ENCODE measurements at regions not wholly inside any gene's neighbourhood (a gene's known extent, or its start where the extent isn't known, plus 50 kb on each side); places are given as distances from the start of the nearest gene placed in this dataset.
"Not testable (repeated sequence)": the region's sequence is repeated elsewhere in the genome, so short reads cannot be mapped to it uniquely, and the experiment has no call there.

- no peaks in the 10 kb centered on the region for H3K4me1 Mint-ChIP-seq
- no peak overlapping the region for H3K4me3 Mint-ChIP-seq
- CTCF ChIA-PET = no interaction called here
- H3K27me3 Mint-ChIP-seq = no peaks in the 10 kb centered on the region
- no peak for DNase-seq
- H3K27ac Mint-ChIP-seq = no peak overlapping the region
- no peaks in the 10 kb centered on the region for H3K36me3 Mint-ChIP-seq (ENCODE audit: low read depth)
- POLR2A ChIA-PET = no interaction called here
- H3K9me3 Mint-ChIP-seq = no peaks in the 10 kb centered on the region
These were observed 258.9 kb upstream of the GULP1 start for GRCh38 chr2:188032786-188033185.

- POLR2A ChIA-PET; H3K4me1 Mint-ChIP-seq; H3K36me3 Mint-ChIP-seq (ENCODE audit: low read depth); H3K27ac Mint-ChIP-seq; H3K4me3 Mint-ChIP-seq; H3K27me3 Mint-ChIP-seq; H3K9me3 Mint-ChIP-seq; DNase-seq; CTCF ChIA-PET: not testable (repeated sequence)
These were observed 258.4 kb upstream of the GULP1 start for GRCh38 chr2:188033240-188033639.

- H3K27ac Mint-ChIP-seq; H3K4me3 Mint-ChIP-seq; DNase-seq; H3K9me3 Mint-ChIP-seq; H3K27me3 Mint-ChIP-seq; CTCF ChIA-PET; POLR2A ChIA-PET; H3K4me1 Mint-ChIP-seq; H3K36me3 Mint-ChIP-seq (ENCODE audit: low read depth): not testable (repeated sequence)
These were observed 257.6 kb upstream of the GULP1 start for GRCh38 chr2:188034102-188034501.

- POLR2A ChIA-PET; H3K36me3 Mint-ChIP-seq (ENCODE audit: low read depth); CTCF ChIA-PET: not testable (repeated sequence)
These were observed 256.3 kb upstream of the GULP1 start for GRCh38 chr2:188035377-188035776.

GRCh38 chr2:188036786-188037185, 254.9 kb upstream of the GULP1 start:
- CTCF ChIA-PET; H3K9me3 Mint-ChIP-seq; H3K27me3 Mint-ChIP-seq; DNase-seq; H3K27ac Mint-ChIP-seq; H3K4me3 Mint-ChIP-seq; H3K4me1 Mint-ChIP-seq; POLR2A ChIA-PET; H3K36me3 Mint-ChIP-seq (ENCODE audit: low read depth): not testable (repeated sequence)

More at GRCh38 chr2:188035377-188035776, 256.3 kb upstream of the GULP1 start:
- not testable (repeated sequence) for DNase-seq, H3K9me3 Mint-ChIP-seq, H3K27me3 Mint-ChIP-seq, H3K27ac Mint-ChIP-seq, H3K4me3 Mint-ChIP-seq, H3K4me1 Mint-ChIP-seq

- CTCF ChIA-PET = no interaction called here
- Mint-ChIP-seq H3K27ac (no peak overlapping the region), H3K4me3 (no peak overlapping the region), H3K36me3 (ENCODE audit: low read depth) (no peaks in the 10 kb centered on the region), H3K27me3 (no peaks in the 10 kb centered on the region), H3K4me1 (no peaks in the 10 kb centered on the region), H3K9me3 (no peaks in the 10 kb centered on the region)
- DNase-seq = no peak
- POLR2A ChIA-PET = no interaction called here
These were observed 252.4 kb upstream of the GULP1 start for GRCh38 chr2:188039307-188039706.

GRCh38 chr2:188042412-188042811, 249.3 kb upstream of the GULP1 start:
- CTCF ChIA-PET = no interaction called here
- Mint-ChIP-seq H3K27me3 (no peaks in the 10 kb centered on the region), H3K9me3 (no peaks in the 10 kb centered on the region), H3K4me1 (no peaks in the 10 kb centered on the region), H3K4me3 (no peak overlapping the region), H3K36me3 (ENCODE audit: low read depth) (no peaks in the 10 kb centered on the region), H3K27ac (no peak overlapping the region)
- no peak for DNase-seq
- POLR2A ChIA-PET = no interaction called here

- Mint-ChIP-seq H3K27me3 (no peaks in the 10 kb centered on the region), H3K9me3 (no peaks in the 10 kb centered on the region), H3K36me3 (ENCODE audit: low read depth) (no peaks in the 10 kb centered on the region), H3K4me3 (no peak overlapping the region), H3K4me1 (no peaks in the 10 kb centered on the region), H3K27ac (no peak overlapping the region)
- no peak for DNase-seq
- ChIA-PET POLR2A (no interaction called here), CTCF (no interaction called here)
These were observed 246.7 kb upstream of the GULP1 start for GRCh38 chr2:188045016-188045415.

GRCh38 chr2:188046437-188046836, 245.2 kb upstream of the GULP1 start:
- Mint-ChIP-seq H3K4me1 (no peaks in the 10 kb centered on the region), H3K36me3 (ENCODE audit: low read depth) (no peaks in the 10 kb centered on the region), H3K27ac (no peak overlapping the region), H3K27me3 (no peaks in the 10 kb centered on the region), H3K9me3 (no peaks in the 10 kb centered on the region), H3K4me3 (no peak overlapping the region)
- CTCF ChIA-PET = no interaction called here
- no peak for DNase-seq
- POLR2A ChIA-PET = no interaction called here

- no peak for DNase-seq
- H3K27me3 Mint-ChIP-seq = no peaks in the 10 kb centered on the region
- H3K36me3 Mint-ChIP-seq (ENCODE audit: low read depth) = no peaks in the 10 kb centered on the region
- no peaks in the 10 kb centered on the region for H3K4me1 Mint-ChIP-seq
- H3K9me3 Mint-ChIP-seq = no peaks in the 10 kb centered on the region
- no peak overlapping the region for H3K4me3 Mint-ChIP-seq
- CTCF ChIA-PET = no interaction called here
- H3K27ac Mint-ChIP-seq = no peak overlapping the region
- POLR2A ChIA-PET = no interaction called here
These were observed 243.9 kb upstream of the GULP1 start for GRCh38 chr2:188047735-188048134.

GRCh38 chr2:188050726-188051125, 240.9 kb upstream of the GULP1 start:
- no peak overlapping the region for H3K4me3 Mint-ChIP-seq
- H3K9me3 Mint-ChIP-seq = no peaks in the 10 kb centered on the region
- H3K36me3 Mint-ChIP-seq (ENCODE audit: low read depth) = no peaks in the 10 kb centered on the region
- H3K27me3 Mint-ChIP-seq = no peaks in the 10 kb centered on the region
- DNase-seq = no peak
- H3K4me1 Mint-ChIP-seq = no peaks in the 10 kb centered on the region
- ChIA-PET POLR2A (no interaction called here), CTCF (no interaction called here)
- no peak overlapping the region for H3K27ac Mint-ChIP-seq

- H3K4me1 Mint-ChIP-seq = no peaks in the 10 kb centered on the region
- no peaks in the 10 kb centered on the region for H3K9me3 Mint-ChIP-seq
- no peaks in the 10 kb centered on the region for H3K36me3 Mint-ChIP-seq (ENCODE audit: low read depth)
- H3K27ac Mint-ChIP-seq = no peak overlapping the region
- ChIA-PET POLR2A (no interaction called here), CTCF (no interaction called here)
- no peak overlapping the region for H3K4me3 Mint-ChIP-seq
- DNase-seq = no peak
- H3K27me3 Mint-ChIP-seq = no peaks in the 10 kb centered on the region
These were observed 240.0 kb upstream of the GULP1 start for GRCh38 chr2:188051706-188052105.

GRCh38 chr2:188065386-188065785, 226.3 kb upstream of the GULP1 start:
- ChIA-PET POLR2A (no interaction called here), CTCF (no interaction called here)
- Mint-ChIP-seq H3K36me3 (ENCODE audit: low read depth) (no peaks in the 10 kb centered on the region), H3K27ac (no peak overlapping the region), H3K9me3 (no peaks in the 10 kb centered on the region), H3K27me3 (no peaks in the 10 kb centered on the region), H3K4me1 (no peaks in the 10 kb centered on the region), H3K4me3 (no peak overlapping the region)
- DNase-seq = no peak

GRCh38 chr2:188068093-188068492, 223.6 kb upstream of the GULP1 start:
- DNase-seq = no peak
- Mint-ChIP-seq H3K27ac (no peak overlapping the region), H3K36me3 (ENCODE audit: low read depth) (no peaks in the 10 kb centered on the region), H3K27me3 (no peaks in the 10 kb centered on the region), H3K9me3 (peaks cover 4% of the 10 kb centered on the region), H3K4me3 (no peak overlapping the region), H3K4me1 (no peaks in the 10 kb centered on the region)
- ChIA-PET POLR2A (no interaction called here), CTCF (no interaction called here)
